Stimulated activated CD8-positive, alpha-beta memory T cell treated with anti-CD3 and anti-CD28 coated beads, Interleukin-15, amount 100 ng/mL, for 48 hours (primary cell): ENCODE measurements at regions not wholly inside any gene's neighbourhood (a gene's known extent, or its start where the extent isn't known, plus 50 kb on each side); places are given as distances from the start of the nearest gene placed in this dataset.
A peak's percentile ranks its signal among the peaks of the same experiment; 100 is the strongest.
"Not testable (repeated sequence)": the region's sequence is repeated elsewhere in the genome, so short reads cannot be mapped to it uniquely, and the experiment has no call there.

Experiments used
- DNase-seq, 2 donors: peaks; one replicate each; pipeline ENCODE4 v3.0.0-alpha.2; 2020; ENCODE audit warnings: low read depth in 2 of 2

- DNase-seq = no peak
Observed at GRCh38 chr11:12585861-12586260, 88.4 kb upstream of the TEAD1 start.

- DNase-seq = no peak
Observed at GRCh38 chr11:12587333-12587991, 86.8 kb upstream of the TEAD1 start.

- no peak for DNase-seq
Observed at GRCh38 chr11:12591706-12592105, 82.5 kb upstream of the TEAD1 start.

GRCh38 chr11:12592283-12592682 is 81.9 kb upstream of the TEAD1 start:
- DNase-seq = no peak

- DNase-seq = not testable (repeated sequence)
Observed at GRCh38 chr11:12595089-12595847, 79.0 kb upstream of the TEAD1 start.

GRCh38 chr11:12598330-12599256 is 75.6 kb upstream of the TEAD1 start:
- DNase-seq = no peak

- peak; percentile 9 to 15 for DNase-seq
Observed at GRCh38 chr11:12599408-12600143, 74.6 kb upstream of the TEAD1 start.

GRCh38 chr11:12600829-12601228 is 73.4 kb upstream of the TEAD1 start:
- DNase-seq = no peak

- no peak for DNase-seq
Observed at GRCh38 chr11:12602421-12602820, 71.8 kb upstream of the TEAD1 start.

GRCh38 chr11:12603143-12604088 is 70.8 kb upstream of the TEAD1 start:
- no peak for DNase-seq

- no peak for DNase-seq
Observed at GRCh38 chr11:12604557-12605153, 69.6 kb upstream of the TEAD1 start.

GRCh38 chr11:12606597-12606996 is 67.6 kb upstream of the TEAD1 start:
- no peak for DNase-seq

GRCh38 chr11:12608678-12609077 is 65.5 kb upstream of the TEAD1 start:
- DNase-seq = not testable (repeated sequence)

- DNase-seq = no peak
Observed at GRCh38 chr11:12611352-12611751, 62.9 kb upstream of the TEAD1 start.

- DNase-seq = no peak
Observed at GRCh38 chr11:12617632-12618031, 56.6 kb upstream of the TEAD1 start.

GRCh38 chr11:12618743-12619540 is 55.3 kb upstream of the TEAD1 start:
- no peak for DNase-seq

GRCh38 chr11:12623869-12624268 is 50.4 kb upstream of the TEAD1 start:
- no peak for DNase-seq
